ENCODE measurements at regions not wholly inside any gene's neighbourhood (a gene's known extent, or its start where the extent isn't known, plus 50 kb on each side); places are given as distances from the start of the nearest gene placed in this dataset.

DNA sequence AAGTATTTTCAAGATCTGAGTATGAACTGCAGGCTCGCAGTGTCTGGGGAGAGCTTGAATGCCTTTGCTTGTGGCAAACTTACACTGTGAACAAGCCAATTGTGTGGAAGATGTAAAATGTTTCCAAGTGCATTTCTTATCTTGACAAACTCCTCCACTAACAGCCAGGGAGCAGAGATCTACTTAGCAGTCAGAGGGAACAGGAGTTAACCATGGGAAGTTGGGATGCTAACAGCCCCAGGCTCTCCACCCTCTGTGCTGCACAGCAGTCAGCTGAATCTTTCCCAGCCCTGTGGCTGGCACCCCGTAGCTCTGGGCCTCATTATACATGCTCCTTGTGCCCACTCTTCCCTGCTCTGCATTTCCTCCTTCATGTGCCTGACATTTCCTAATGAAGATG lies 450.2 kb downstream of the TSN start:
- TF ChIP-seq, protein P1, sequence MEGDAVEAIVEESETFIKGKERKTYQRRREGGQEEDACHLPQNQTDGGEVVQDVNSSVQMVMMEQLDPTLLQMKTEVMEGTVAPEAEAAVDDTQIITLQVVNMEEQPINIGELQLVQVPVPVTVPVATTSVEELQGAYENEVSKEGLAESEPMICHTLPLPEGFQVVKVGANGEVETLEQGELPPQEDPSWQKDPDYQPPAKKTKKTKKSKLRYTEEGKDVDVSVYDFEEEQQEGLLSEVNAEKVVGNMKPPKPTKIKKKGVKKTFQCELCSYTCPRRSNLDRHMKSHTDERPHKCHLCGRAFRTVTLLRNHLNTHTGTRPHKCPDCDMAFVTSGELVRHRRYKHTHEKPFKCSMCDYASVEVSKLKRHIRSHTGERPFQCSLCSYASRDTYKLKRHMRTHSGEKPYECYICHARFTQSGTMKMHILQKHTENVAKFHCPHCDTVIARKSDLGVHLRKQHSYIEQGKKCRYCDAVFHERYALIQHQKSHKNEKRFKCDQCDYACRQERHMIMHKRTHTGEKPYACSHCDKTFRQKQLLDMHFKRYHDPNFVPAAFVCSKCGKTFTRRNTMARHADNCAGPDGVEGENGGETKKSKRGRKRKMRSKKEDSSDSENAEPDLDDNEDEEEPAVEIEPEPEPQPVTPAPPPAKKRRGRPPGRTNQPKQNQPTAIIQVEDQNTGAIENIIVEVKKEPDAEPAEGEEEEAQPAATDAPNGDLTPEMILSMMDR (IDR thresholded peaks at IDR 0.05), result no peak
- TF ChIP-seq POLR2A (IDR thresholded peaks at IDR 0.05), result no peak

Data from body of pancreas (tissue), 4 donors.